H9 (cell line): ENCODE measurements at regions not wholly inside any gene's neighbourhood (a gene's known extent, or its start where the extent isn't known, plus 50 kb on each side); places are given as distances from the start of the nearest gene placed in this dataset.

Experiments
- DNase-seq: peaks from one replicate; pipeline ENCODE4 v3.0.0-alpha.2; 2017
- H2AFZ ChIP-seq: one replicate; pipeline ENCODE4 v1.6.1; 2013; ENCODE audit warnings: mild to moderate bottlenecking, low read length, control low read depth, moderate library complexity
- H2AK5ac ChIP-seq: 2 replicates; pipeline ENCODE4 v1.6.1; 2013; ENCODE audit warnings: low read length, control low read depth, mixed read lengths; ENCODE audit not compliant: insufficient read length
- H2BK120ac ChIP-seq: one replicate; pipeline ENCODE4 v1.6.1; 2013; ENCODE audit warnings: low read depth, mild to moderate bottlenecking, low read length, control low read depth, inconsistent platforms; ENCODE audit not compliant: poor library complexity, severe bottlenecking
- H2BK12ac ChIP-seq: 2 replicates; pipeline ENCODE4 v1.6.1; 2013; ENCODE audit warnings: low read length, control low read depth, mixed read lengths, low read depth; ENCODE audit not compliant: insufficient read length
- H2BK15ac ChIP-seq: 2 replicates; pipeline ENCODE4 v1.6.1; 2013; ENCODE audit warnings: low read depth, low read length, control low read depth
- H2BK20ac ChIP-seq: one replicate; pipeline ENCODE4 v1.6.1; 2013; ENCODE audit warnings: low read depth, mild to moderate bottlenecking, low read length, control low read depth, inconsistent platforms; ENCODE audit not compliant: poor library complexity, severe bottlenecking
- H2BK5ac ChIP-seq: 2 replicates; pipeline ENCODE4 v1.6.1; 2013; ENCODE audit warnings: low read length, control low read depth, mixed read lengths; ENCODE audit not compliant: insufficient read length
- H3K14ac ChIP-seq: 2 replicates; pipeline ENCODE4 v1.6.1; 2013; ENCODE audit warnings: low read length, control low read depth; ENCODE audit not compliant: insufficient read depth
- H3K18ac ChIP-seq: 2 replicates; pipeline ENCODE4 v1.6.1; 2013; ENCODE audit warnings: low read depth, mild to moderate bottlenecking, mixed read lengths, low read length, control low read depth; ENCODE audit not compliant: insufficient read length
- H3K23ac ChIP-seq: 2 replicates; pipeline ENCODE4 v1.6.1; 2013; ENCODE audit warnings: low read length, control low read depth, mixed read lengths, low read depth; ENCODE audit not compliant: insufficient read length
- H3K23me2 ChIP-seq: 2 replicates; pipeline ENCODE4 v1.6.1; 2013; ENCODE audit warnings: low read depth, mild to moderate bottlenecking, mixed read lengths, low read length, control low read depth; ENCODE audit not compliant: insufficient read length, poor library complexity, severe bottlenecking
- H3K27ac ChIP-seq: 2 replicates; pipeline ENCODE4 v1.5.1; 2013; ENCODE audit warnings: low read length, control low read depth, mixed read lengths, low read depth; ENCODE audit not compliant: insufficient read length
- H3K27me3 ChIP-seq: 2 replicates; pipeline ENCODE4 v1.6.1; 2013; ENCODE audit warnings: low read length, control low read depth, inconsistent platforms; ENCODE audit not compliant: insufficient read depth
- H3K4ac ChIP-seq: 2 replicates; pipeline ENCODE4 v1.6.1; 2013; ENCODE audit warnings: low read depth, mild to moderate bottlenecking, control low read depth, inconsistent platforms, low read length, moderate library complexity
- H3K4me1 ChIP-seq: 2 replicates; pipeline ENCODE4 v1.6.1; 2013; ENCODE audit warnings: low read length, control low read depth, inconsistent platforms; ENCODE audit not compliant: insufficient read depth
- H3K4me2 ChIP-seq: 2 replicates; pipeline ENCODE4 v1.6.1; 2013; ENCODE audit warnings: low read length, control low read depth, mixed read lengths; ENCODE audit not compliant: insufficient read length, insufficient read depth
- H3K56ac ChIP-seq: 2 replicates; pipeline ENCODE4 v1.6.1; 2013; ENCODE audit warnings: low read depth, mild to moderate bottlenecking, mixed read lengths, low read length, control low read depth; ENCODE audit not compliant: insufficient read length
- H3K79me1 ChIP-seq: 2 replicates; pipeline ENCODE4 v1.6.1; 2013; ENCODE audit warnings: low read depth, mild to moderate bottlenecking, moderate library complexity, low read length, control low read depth, inconsistent platforms; ENCODE audit not compliant: insufficient read depth, poor library complexity, severe bottlenecking
- H3K79me2 ChIP-seq: 2 replicates; pipeline ENCODE4 v1.6.1; 2013; ENCODE audit warnings: low read length, control low read depth, inconsistent platforms; ENCODE audit not compliant: insufficient read depth
- H3K9ac ChIP-seq: 2 replicates; pipeline ENCODE4 v1.6.1; 2013; ENCODE audit warnings: low read length, control low read depth, mixed read lengths; ENCODE audit not compliant: insufficient read length; ENCODE audit errors: extremely low read depth
- H3K9me3 ChIP-seq: one replicate; pipeline ENCODE4 v1.6.1; 2013; ENCODE audit warnings: low read depth, low read length, inconsistent platforms; ENCODE audit not compliant: control insufficient read depth
- H3T11ph ChIP-seq: one replicate; pipeline ENCODE4 v1.6.1; 2013; ENCODE audit warnings: mild to moderate bottlenecking, low read length, control low read depth, inconsistent platforms
- H4K20me1 ChIP-seq: one replicate; pipeline ENCODE4 v1.6.1; 2013; ENCODE audit not compliant: control insufficient read depth, insufficient read length, insufficient read depth
- H4K5ac ChIP-seq: 2 replicates; pipeline ENCODE4 v1.6.1; 2013; ENCODE audit warnings: low read depth, mild to moderate bottlenecking, mixed read lengths, low read length, control low read depth; ENCODE audit not compliant: insufficient read length
- H4K8ac ChIP-seq: replicated peaks from 2 replicates; pipeline ENCODE4 v1.6.1; 2013; ENCODE audit warnings: low read length, control low read depth, mixed read lengths, low read depth; ENCODE audit not compliant: insufficient read length
- H4K91ac ChIP-seq: 2 replicates; pipeline ENCODE4 v1.6.1; 2013; ENCODE audit warnings: low read depth, mild to moderate bottlenecking, moderate library complexity, mixed read lengths, low read length, control low read depth; ENCODE audit not compliant: insufficient read length
- H3K27ac Mint-ChIP-seq, 3 experiments: 2 replicates in 2 of 3; 3 replicates in 1 of 3; pipeline ENCODE4 v1.8.0; 2020 to 2021; ENCODE audit warnings: mixed read lengths in 3 of 3, mild to moderate bottlenecking in 1 of 3, moderate library complexity in 1 of 3
- H3K27me3 Mint-ChIP-seq: 2 replicates; pipeline ENCODE4 v1.8.0; 2021; ENCODE audit warnings: low read depth, mild to moderate bottlenecking, moderate library complexity, mixed read lengths
- H3K36me3 Mint-ChIP-seq, 3 experiments: 2 replicates in 2 of 3; 3 replicates in 1 of 3; pipeline ENCODE4 v1.8.0; 2020 to 2021; ENCODE audit warnings: low read depth in 3 of 3, mixed read lengths in 3 of 3; ENCODE audit not compliant: insufficient read depth in 1 of 3
- H3K4me1 Mint-ChIP-seq, 2 experiments: 2 replicates each; pipeline ENCODE4 v1.8.0; 2020; ENCODE audit warnings: mixed read lengths in 2 of 2
- H3K4me3 Mint-ChIP-seq, 2 experiments: 2 replicates in 1 of 2; 3 replicates in 1 of 2; pipeline ENCODE4 v1.8.0; 2020 to 2021; ENCODE audit warnings: mild to moderate bottlenecking in 2 of 2, mixed read lengths in 2 of 2, moderate library complexity in 1 of 2
- H3K9me3 Mint-ChIP-seq, 2 experiments: 2 replicates in 1 of 2; 3 replicates in 1 of 2; pipeline ENCODE4 v1.8.0; 2020; ENCODE audit warnings: mild to moderate bottlenecking in 2 of 2, mixed read lengths in 2 of 2, moderate library complexity in 1 of 2
- CTCF ChIP-seq: fragments of 200-600 bp; sonication (generic); conservative IDR thresholded peaks from 3 replicates; pipeline ENCODE4 v1.8.0; 2021; ENCODE audit warnings: antibody characterized with exemption, mild to moderate bottlenecking
- WGBS: extraction: QIAGEN DNeasy Blood & Tissue Kit; methylation state at CpG from one replicate; pipeline ENCODE4 v1.1.7; 2013; ENCODE audit warnings: missing lambda C conversion rate, low lambda C conversion rate, mixed read lengths; ENCODE audit not compliant: insufficient read length; ENCODE audit errors: extremely low coverage; 5-methylcytosine and 5-hydroxymethylcytosine counted together

- Histone ChIP-seq H2AFZ (no peak overlapping the region), H3K79me1 (no peaks in the 10 kb centered on the region), H3T11ph (no peak overlapping the region), H3K4me2 (no peak overlapping the region), H4K5ac (no peak overlapping the region), H4K91ac (no peak overlapping the region), H3K18ac (no peak overlapping the region), H2BK12ac (no peak overlapping the region), H3K27me3 (no peaks in the 10 kb centered on the region), H3K4ac (no peak overlapping the region), H3K23ac (no peak overlapping the region), H2BK15ac (no peak overlapping the region), H4K20me1 (no peaks in the 10 kb centered on the region), H2BK20ac (no peak overlapping the region), H3K4me1 (no peaks in the 10 kb centered on the region), H3K79me2 (no peaks in the 10 kb centered on the region), H2BK120ac (no peak overlapping the region), H3K56ac (no peak overlapping the region), H3K9ac (no peak overlapping the region), H4K8ac (no peak overlapping the region), H3K23me2 (peaks cover 4% of the 10 kb centered on the region), H2BK5ac (no peak overlapping the region), H3K9me3 (no peaks in the 10 kb centered on the region), H2AK5ac (no peak overlapping the region), H3K14ac (no peak overlapping the region), H3K27ac (no peak overlapping the region)
- Mint-ChIP-seq H3K4me1 (peaks cover 10 to 13% of the 10 kb centered on the region in 2 experiments), H3K4me3 (no peak overlapping the region), H3K9me3 (no peaks in the 10 kb centered on the region; a peak in 1 of 5 replicates), H3K36me3 (no peaks in the 10 kb centered on the region), H3K27ac (no peak overlapping the region), H3K27me3 (no peaks in the 10 kb centered on the region; the same call in 1 of the 2 replicates)
- DNase-seq, result no peak
- WGBS, result no CpG with 5 or more reads among the region's 2 CpGs
- TF ChIP-seq CTCF, result no peak
Observed at GRCh38 chr2:23036629-23037028, 348.4 kb upstream of the KLHL29 start.
